ENCODE measurements at regions not wholly inside any gene's neighbourhood (a gene's known extent, or its start where the extent isn't known, plus 50 kb on each side); places are given as distances from the start of the nearest gene placed in this dataset.

- TF ChIP-seq EZH2 (IDR thresholded peaks at IDR 0.05; ENCODE audit: borderline replicate concordance, low read depth, low read length, severe bottlenecking) (no peak), CTCF (IDR thresholded peaks at IDR 0.05; ENCODE audit: borderline replicate concordance, extremely low read depth, low read length, poor library complexity, severe bottlenecking) (no peak)
These were observed 113.9 kb downstream of the TAF11L14 start for GRCh38 chr5:17748201-17748600.

Measured in DND-41 (cell line).